NCI-H524 treated with DMSO at 0.1 percent for 48 hours (cell line): ENCODE measurements at regions not wholly inside any gene's neighbourhood (a gene's known extent, or its start where the extent isn't known, plus 50 kb on each side); places are given as distances from the start of the nearest gene placed in this dataset.
A peak's percentile ranks its signal among the peaks of the same experiment; 100 is the strongest.

Source experiments
- DNase-seq: peaks from one replicate; lab custom pipeline; 2025; lab: John Stamatoyannopoulos, UW

DNA sequence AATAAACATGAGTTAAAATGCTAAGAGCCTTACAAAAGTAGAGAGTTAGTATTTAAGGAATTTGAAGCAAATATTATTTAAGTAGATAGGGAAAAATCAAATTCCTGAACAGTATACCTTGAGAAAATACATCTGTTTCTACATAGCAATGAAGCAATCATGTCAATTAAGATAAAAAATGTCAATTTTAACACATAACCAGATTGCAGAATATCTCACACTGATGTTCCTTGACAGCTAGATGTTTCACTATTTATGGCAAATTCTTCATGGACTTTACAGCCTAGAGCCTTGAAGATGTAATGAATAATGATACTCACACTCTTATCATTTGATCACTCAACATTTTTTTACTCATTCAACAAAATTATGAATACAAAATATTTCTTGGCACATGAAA is 708.2 kb upstream of the PTPRD start:
- DNase-seq = no peak

DNA sequence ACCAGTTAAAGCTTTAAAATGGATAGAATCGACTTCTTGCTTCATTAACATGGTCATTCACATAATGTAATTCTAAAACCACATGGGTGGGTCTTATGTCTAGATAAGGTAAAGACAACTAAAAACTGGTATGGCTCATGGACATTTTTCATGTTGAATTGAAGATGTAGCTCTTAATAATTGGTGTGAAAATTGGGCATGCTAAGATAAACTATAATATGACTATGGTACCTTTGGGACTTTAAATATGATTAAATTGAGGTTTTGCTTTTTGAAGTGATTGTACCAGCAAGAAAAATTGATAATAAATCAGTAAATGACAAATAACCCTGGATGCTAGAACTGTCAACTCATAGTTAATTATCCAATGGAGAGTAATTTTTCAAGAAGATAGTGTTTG is 710.7 kb upstream of the PTPRD start:
- DNase-seq = no peak

DNA sequence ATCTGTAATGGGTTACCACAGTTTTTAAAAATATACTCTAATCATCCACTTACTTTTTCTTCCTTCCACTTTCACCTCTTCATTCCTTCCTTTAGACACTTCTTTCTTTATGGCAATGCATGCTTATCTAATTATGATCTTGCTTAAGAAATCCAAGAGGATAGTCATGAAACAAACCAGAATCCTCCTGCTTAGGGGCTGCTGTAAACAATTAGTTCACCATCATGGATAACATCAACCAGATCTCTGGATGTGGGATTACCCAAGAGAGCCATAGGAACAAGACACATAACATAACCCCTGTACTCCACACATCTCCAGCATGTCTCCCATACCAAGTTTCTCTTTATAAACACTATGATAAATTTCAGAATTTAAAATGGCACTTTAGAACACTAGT is 713.4 kb upstream of the PTPRD start:
- DNase-seq = no peak

DNA sequence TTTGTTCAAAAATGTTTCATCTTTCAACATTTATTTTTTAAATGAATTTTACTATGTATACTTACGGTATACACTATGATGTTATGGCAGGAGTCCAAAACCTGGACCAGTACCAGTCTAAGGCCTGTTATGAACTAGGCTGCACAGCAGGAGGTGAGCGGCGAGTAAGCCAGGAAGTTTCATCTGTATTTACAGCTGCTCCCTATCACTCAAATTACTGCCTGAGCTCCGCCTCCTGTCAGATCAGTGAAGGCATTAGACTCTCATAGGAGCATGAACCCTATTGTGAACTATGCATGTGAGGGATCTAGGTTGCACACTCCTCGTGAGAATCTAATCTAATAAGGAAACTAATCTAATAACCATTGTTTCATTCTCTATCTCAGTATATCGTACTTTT is 715.5 kb upstream of the PTPRD start:
- DNase-seq = no peak

DNA sequence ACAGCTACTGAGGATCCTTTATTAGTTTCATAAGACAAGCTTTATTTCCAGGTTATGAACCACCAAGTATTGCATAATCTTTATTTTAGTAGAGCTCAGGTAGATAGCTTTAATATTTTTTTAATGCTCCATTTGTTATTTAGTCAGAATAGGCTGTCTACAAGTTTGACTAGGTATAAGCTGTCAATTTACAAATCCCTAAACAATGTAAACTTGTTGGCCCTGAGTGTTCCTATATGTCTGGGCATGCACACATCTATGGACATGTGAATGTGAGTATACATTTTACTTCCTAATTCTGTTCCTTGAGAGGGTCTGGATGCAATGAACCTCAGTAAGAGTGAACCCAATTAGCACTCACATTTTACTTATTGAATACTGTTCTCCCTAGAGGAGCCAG is 722.2 kb upstream of the PTPRD start:
- no peak for DNase-seq

DNA sequence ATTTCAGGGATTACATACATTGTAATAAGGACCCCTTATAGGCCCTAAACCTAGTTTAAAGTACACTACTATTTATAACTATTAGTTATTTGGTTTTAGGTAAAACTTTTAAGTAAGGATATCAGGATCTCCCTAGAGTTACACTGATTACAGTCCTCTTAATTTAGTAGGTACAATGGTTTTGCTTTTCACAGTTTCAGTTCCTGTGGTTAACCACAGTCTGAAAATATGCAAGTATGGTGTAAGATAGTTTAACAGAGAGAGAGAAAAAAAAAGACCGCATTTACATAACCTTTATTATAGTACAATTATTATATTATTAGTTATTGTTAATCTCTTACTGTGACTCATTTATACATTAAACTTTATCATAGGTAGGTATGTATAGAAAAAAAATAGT is 725.3 kb upstream of the PTPRD start:
- no peak for DNase-seq

DNA sequence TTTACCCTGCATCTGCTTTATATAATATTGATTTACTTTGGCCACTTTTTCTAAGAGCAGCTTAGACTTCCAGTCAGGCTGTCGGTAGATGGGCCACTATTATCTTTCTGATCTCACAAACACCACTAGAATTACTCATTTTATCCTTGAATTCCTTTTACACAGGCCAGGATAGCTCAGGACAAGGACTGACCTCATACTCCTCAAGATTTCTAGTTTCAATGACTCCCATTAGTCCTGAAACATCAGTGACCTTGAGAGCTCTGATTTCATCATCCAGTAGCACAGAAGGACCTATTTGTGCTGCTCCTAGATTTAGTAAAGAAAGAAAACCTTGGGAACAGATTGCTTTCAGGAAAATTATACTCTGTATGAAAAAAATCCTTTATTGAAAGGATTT is 727.9 kb upstream of the PTPRD start:
- DNase-seq = no peak

DNA sequence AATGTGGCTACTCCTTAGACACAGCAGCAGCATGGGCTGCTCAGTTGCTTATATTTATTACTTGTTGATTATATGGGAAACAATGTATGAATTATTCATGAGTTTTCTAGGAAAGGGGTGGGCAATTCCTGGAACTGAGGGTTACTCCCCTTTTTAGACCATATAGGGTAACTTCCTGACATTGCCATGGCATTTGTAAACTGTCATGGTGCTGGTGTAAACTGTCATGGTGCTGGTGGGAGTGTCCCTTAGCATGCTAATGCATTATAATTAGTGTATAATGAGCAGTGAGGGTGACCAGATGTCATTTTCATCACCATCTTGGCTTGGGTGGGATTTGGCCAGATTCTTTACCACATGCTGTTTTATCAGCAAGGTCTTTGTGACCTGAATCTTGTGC is 734.6 kb upstream of the PTPRD start:
- no peak for DNase-seq

DNA sequence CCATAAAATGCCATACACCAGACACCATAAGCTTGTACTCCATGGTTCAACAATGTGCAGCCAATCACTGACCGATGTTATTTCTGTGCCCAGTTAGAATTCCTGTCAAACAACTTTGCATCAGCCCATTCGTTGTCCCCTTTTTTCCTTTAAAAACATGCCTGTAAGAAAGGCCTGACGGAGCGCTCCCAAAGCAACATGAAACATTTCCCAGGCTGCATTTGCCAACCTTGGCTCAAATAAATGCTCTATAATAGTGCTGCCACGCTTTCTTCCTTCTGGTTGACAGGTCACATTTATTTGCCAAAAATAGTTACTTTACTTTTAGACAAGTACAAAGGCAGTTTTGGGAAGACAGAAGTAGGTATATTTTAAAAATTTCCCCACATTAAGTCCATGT is 735.6 kb upstream of the PTPRD start:
- no peak for DNase-seq

DNA sequence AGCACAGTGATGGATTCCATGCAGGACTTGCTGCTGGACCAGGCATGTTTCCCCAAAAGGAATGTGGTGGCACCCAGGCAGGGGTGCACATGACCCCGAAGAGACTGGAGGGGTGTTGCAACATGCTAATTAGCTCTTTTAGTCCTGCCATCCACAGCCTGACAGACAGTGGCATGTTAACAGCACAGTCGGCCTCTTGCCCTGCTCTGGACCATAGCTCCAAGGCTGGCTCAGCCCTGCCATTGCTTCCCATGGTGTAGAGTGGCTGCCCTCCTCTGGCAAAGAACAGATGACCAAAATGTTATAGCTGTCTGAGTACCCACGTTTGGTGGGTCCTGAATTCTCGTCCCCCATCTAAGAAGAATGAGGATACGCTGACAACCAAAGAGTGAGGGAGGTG is 736.4 kb upstream of the PTPRD start:
- no peak for DNase-seq

DNA sequence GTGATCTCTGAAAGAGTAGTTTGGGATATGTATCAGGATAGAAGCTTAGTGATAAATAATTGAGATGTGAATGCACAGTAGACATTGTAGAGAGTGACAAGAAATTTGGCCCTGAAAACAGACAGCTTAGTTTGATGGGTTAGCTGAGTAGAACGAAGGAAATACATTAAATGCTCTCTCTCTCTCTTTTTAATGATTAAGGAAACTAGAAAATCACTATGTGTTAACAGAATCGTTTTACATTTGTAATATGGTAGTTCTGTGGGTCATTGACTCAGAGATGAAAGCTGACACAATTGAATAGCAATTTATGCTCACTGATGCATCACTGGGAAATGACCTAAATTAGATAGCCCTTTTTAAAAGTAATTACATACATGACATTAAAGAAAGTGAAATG is 739.8 kb upstream of the PTPRD start:
- no peak for DNase-seq

DNA sequence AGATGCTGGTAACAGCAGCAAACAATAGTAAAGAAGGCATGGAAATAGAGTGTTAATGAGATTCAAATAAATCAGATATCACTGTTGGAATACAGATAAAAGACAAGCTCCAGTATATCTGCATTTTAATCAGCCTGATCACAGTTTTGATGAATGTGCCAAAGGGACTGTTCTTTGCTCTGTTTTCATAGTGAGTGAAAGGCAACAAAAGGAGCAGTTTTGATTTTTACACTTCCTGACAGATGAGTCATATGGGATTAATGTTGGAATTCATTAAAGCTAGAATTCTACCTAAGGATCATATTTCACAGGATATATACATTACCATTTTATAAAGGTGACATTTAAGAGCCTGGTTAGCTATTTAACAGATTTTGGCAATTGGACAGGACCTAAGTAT is 743.3 kb upstream of the PTPRD start:
- DNase-seq = no peak

DNA sequence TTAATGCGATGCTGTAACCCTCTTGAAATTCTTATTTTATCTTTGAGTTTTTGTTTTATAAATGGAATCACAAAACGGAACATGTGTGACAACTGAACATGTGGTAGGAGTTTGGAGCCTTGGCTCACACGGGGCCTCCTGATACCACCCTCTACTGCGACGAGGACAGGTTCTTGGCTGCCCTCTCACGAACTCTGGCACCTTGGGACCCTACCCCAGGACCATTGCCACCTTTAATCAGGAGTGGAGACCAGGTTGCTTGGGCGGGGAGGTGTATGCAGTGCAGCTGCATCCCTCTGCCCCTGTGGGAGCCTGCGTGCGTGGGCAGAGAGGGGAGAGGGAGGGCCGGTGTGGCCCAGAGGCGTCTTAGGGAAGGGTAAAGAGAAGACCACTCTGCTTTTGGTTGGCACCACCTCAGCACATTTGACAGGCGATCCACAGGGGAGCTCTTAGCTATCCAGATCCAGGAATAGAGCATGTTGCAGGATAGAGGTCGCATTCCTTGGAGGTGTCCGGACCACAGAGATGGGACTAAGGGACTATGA is 753.9 kb upstream of the PTPRD start:
- DNase-seq = no peak

DNA sequence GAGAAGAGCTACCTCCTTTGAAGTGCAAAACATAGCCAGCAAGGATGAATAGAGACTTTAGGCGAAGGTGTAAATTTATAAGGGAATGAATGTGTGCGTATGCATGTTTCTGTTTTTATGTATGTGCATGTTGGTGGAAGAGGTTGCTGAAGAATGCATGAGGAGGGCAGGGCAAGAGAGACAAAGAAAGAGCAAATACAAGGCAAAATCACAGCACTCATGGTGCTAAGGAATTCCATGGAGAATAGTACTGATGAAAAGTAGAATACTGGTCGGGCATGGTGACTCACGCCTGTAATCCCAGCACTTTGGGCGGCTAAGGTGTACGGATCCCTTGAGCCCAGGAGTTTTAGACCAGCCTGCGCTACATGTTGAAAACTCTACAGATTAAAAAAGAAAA is 762.1 kb upstream of the PTPRD start:
- no peak for DNase-seq

DNA sequence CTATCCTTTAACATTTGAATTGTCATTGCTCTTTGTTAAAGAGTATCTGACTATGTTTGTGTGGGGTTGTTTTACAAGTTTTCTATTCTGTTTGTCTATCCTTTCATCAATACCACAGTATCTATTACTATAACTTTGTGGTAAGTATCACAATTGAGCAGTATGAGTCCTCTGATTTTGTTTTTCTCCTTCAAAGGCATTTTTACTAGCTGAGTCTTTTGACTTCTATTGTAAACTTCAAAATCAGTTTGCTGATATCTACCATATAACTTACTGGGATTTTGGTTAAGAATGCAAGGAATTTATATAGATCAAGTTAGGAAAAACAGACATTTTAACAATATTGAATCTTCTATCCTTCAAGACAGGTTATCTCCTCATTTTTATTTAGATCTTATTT is 789.8 kb upstream of the PTPRD start:
- DNase-seq = no peak

DNA sequence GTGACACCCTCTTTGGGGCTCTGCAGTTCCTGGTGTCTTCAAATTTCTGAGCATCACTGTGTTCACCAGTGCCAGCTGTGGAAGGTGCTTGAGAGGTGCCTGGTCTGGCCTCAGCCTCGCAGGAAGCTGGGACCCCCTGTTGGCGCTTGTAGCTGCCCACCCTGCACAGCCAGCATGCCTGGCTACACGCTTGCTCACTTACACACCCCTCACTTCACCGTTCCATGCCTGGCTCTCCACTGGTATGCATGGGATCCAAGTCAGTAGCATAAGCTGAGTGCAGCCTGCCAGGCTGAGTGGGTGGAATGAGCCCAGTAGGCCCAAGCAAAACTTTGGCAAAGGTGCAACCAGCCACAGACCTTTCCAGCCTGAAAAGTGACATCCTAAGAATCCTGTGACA is 801.4 kb upstream of the PTPRD start:
- no peak for DNase-seq

DNA sequence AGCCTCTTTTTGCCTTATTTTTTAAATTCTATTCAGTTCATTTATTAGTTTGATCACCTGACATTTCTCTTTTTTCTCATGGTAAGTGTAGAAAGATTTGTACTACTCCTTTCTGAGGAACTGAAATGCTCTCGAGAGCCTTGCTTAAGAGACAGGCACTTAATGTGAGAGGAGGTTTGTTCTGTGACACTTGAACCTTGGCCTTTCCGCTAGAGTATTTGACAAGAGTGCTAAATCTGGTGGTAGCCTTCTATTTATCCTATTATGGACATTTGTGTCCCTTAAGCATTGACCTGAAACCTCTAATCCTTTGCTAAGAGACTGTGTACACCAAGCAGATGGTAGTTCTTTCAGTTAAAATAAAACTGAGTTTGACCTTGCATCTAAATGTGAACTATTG is 805.0 kb upstream of the PTPRD start:
- peak; percentile 73 for DNase-seq

DNA sequence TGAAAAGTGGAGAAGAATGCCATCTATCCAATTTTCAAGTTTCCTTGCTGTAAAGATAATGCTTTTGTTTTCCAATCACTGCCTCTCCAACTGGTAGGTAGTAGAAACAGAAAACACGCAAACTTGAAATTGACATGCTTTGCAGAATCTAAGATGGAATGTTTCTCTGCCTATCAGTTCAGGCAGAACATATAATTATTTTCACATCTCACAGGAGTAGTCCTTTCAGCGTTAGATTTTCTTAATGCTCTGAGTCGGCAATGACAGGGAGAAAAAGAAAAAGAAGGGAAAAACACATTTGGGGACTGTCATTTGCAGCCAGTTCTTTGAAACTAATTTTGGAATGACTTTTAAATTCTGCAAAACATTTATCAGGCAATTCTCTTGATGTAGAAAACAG is 818.7 kb upstream of the PTPRD start:
- no peak for DNase-seq

DNA sequence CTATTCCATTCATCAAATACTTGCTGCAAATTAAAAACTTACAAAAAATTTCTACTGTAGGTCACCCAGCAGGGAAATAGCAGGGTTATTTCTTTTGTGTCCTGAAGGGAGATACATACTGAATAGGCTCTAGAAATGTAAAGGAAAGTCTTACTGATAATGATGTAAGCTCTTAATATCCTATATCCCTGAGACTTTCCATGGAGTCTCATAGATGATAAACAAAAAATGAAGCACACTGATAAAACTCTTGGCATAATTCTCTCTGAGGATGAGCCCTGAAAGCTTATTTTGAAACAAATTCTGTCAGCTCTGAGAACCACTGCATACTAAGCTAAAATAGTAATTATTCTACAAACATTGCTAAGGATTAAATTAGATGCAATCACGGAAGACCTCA is 819.6 kb upstream of the PTPRD start:
- no peak for DNase-seq

DNA sequence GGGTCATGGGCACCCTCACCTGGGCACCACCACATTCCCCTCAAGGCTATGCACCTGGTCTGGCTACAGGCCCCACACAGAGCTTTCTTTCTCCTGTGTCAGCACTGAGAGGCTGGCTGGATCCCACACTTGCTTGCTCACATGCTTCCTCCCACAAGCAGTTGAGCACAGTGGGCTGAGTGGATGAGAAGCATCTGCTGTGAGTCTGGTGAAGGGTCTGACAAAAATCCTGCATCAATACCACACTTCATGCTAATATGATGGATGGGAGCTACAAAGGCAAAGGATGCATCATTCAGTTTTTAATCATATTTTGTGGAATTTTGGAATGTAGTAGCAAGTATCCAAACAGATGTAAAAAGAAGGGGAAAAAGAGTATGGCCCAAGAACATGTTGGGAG is 830.8 kb upstream of the PTPRD start:
- no peak for DNase-seq

DNA sequence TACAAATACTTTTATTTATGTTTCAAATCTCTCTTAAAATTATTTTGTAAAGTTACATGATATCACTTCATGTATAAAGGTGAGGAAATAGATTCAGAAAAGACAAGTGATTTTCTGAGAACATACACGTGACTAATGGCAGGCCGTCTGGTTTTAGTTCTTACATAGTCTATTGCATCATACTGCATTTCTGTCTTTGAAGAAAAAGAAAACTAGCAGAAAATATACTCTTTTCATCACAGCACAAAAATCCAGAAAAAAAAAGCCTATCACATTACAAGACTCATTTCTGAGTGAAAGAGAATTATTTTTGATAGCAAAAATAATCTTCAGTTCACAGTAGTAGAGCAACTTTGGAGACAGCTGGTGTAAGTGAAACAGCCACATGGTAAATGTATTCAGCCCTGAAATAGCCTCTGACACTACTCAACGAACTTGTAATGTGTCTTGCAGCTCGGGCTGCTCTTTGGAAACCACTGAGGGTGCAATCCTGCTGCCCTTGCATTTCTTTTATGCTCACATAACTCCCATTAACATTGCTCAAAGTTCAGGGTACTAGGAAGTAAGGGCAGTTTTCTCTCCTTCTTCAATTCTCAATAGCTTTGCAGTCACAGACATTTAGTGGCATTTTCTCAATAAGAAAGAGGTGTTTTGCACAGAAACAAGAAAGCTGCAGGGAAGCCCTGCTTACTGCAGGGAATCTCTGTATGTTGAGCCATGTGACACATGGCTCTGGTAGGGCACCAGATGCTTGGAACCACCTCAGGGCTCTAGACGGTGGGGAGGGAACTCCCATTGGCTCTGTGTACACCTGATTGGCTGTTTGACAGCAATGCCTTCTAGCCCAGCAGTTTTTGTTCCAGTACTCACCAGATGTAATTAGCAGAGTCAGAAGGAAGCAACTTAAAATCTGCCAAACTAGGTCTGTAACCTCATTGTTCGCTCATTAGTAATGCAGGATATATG is 845.3 kb upstream of the PTPRD start:
- DNase-seq = peak; percentile 82

DNA sequence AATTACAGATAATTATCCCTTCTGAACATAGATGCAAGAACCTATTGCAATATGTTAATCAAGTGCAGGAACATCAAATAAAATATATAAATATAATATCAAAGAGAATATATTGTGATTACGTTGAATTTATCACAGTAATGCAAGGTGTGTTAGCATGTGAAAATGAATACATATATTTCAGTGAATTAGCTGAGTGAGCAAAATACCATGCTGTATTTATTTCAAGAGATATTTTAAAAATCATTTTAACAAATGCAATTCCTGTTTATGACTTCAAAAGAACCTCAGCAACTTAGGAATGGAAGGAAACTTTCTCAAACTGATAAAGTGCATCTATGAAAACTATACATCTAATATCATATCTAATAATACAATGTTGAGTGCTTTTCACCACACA is 856.9 kb upstream of the PTPRD start:
- DNase-seq = no peak

DNA sequence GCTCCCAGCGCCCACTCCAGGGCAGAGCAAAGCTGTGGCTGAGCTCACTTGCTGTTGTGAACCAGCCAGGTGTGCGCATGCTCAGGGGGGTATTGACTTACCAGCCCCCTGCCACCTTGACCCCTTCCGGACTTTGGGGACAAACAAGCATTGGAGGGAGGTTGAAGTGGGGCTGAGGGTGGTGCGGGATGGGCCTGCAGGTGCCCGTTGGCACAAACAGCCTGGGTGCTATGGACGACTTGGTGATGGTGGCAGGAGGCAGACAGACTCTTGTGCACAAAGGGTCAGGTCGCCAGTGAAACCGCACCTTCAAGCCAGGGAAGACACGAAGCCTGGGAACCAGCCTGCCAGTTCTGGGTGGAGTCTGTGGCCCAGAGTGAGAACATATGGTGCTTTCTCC is 858.5 kb upstream of the PTPRD start:
- DNase-seq = no peak

DNA sequence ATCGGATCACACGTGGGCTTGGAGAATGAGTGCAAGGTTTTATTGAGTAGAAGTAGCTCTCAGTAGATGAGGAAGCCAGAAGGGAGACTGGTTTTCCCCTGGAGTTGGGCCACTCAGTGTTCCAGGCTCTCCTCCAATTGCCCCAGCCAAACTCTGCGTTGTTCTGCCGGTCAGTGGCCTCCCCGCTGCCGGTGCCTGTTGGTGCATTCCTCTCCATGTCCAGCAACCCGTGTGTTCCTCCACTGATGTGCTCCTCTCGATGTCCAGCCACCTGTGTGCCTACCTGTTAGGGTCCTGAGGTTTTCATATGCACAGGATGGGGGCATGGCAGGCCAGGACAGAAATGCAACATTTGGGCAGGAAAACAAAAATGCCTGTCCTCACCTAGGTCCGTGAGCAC is 888.0 kb upstream of the PTPRD start:
- DNase-seq = no peak
